Heart left ventricle (tissue), 16 donors: ENCODE measurements at regions not wholly inside any gene's neighbourhood (a gene's known extent, or its start where the extent isn't known, plus 50 kb on each side); places are given as distances from the start of the nearest gene placed in this dataset.

ENCODE experiments used
- ATAC-seq, 4 donors: fragments of 200-7000 bp; cut with Tn5 transposase; one replicate each; pipeline ENCODE4 v1.9.1; 2020 to 2022; ENCODE audit warnings: moderate library complexity in 4 of 4, mild to moderate bottlenecking in 3 of 4, moderate number of reproducible peaks in 1 of 4
- DNase-seq, 5 donors: peaks; one replicate each; pipeline ENCODE4 v3.0.0-alpha.2; 2020
- H3K27ac ChIP-seq, 12 donors: fragments of 200-600 bp; sonication (generic) in 4 of 12; one replicate each; pipeline versions ENCODE4 v1.5.0 to v1.8.0; 2016 to 2022; ENCODE audit warnings: mild to moderate bottlenecking in 2 of 12
- H3K27me3 ChIP-seq, 9 donors: fragments of 200-600 bp; sonication (generic) in 2 of 9; one replicate each; pipeline versions ENCODE4 v1.5.1 to v1.8.0; 2016 to 2022; ENCODE audit warnings: mild to moderate bottlenecking in 3 of 9
- H3K36me3 ChIP-seq, 9 donors: fragments of 200-600 bp; sonication (generic) in 2 of 9; one replicate each; pipeline versions ENCODE4 v1.5.0 to v1.8.0; 2018 to 2022; ENCODE audit warnings: mild to moderate bottlenecking in 2 of 9
- H3K4me1 ChIP-seq, 12 donors: fragments of 200-600 bp; sonication (generic) in 4 of 12; one replicate each; pipeline versions ENCODE4 v1.5.0 to v1.8.0; 2016 to 2022; ENCODE audit warnings: mild to moderate bottlenecking in 3 of 12
- H3K4me3 ChIP-seq, 12 donors: fragments of 200-600 bp; sonication (generic) in 4 of 12; one replicate each; pipeline versions ENCODE4 v1.5.0 to v1.8.0; 2017 to 2022; ENCODE audit warnings: mild to moderate bottlenecking in 9 of 12, moderate library complexity in 4 of 12
- H3K9me3 ChIP-seq, 12 donors: fragments of 200-600 bp; sonication (generic) in 4 of 12; one replicate each; pipeline versions ENCODE4 v1.5.0 to v1.8.0; 2016 to 2022; ENCODE audit warnings: mild to moderate bottlenecking in 1 of 12
- CTCF ChIP-seq, 12 donors: fragments of 200-600 bp; sonication (generic) in 4 of 12; IDR thresholded peaks; one replicate each; pipeline versions ENCODE4 v1.5.0 to v1.8.0; 2018 to 2022; ENCODE audit warnings: antibody characterized with exemption in 12 of 12, mild to moderate bottlenecking in 5 of 12
- POLR2A ChIP-seq, 2 donors: fragments of 450-650 bp; IDR thresholded peaks; one replicate each; pipeline ENCODE4 v1.6.1; 2017; ENCODE audit warnings: antibody characterized with exemption in 2 of 2, mild to moderate bottlenecking in 2 of 2, moderate library complexity in 2 of 2
- WGBS, 4 donors: extraction: QIAGEN DNeasy Blood & Tissue Kit in 2 of 4; methylation state at CpG; one replicate each; pipeline versions ENCODE4 v1.1.5 to v1.1.7; 2013 to 2018; 5-methylcytosine and 5-hydroxymethylcytosine counted together
- intact Hi-C, 10 donors: fragments of 100-400 bp; cut with DNase I; formaldehyde crosslinking; loops; one replicate each; pipeline versions ENCODE4 v1.11.1 to v1.14.2; 2022
- donor health status: ischemic (EF 13 %, LVEDD 7.1; RV severe dilation, severe dysfunction).
- donor health status: healthy with polysubstance abuse.
- donor health status: DM: no; HTN: yes; CAD: no.
- donor health status: DM: no; HTN: no; CAD: no.
- donor health status: ischemic (EF 25% LVEDD 6.9; RV normal size, moderate dysfunction).
- donor health status: ischemic (EF 25% LVEDD 5.7; RV mildly dilated, moderate dysfunction).
- donor health status: healthy.
- donor health status: DM: yes; HTN: yes; CAD: no.
- donor health status: ischemic (EF 35%, LVEDD 5.7; RV mildly dilated, moderate dysfunction).
- donor health status: nonischemic (EF 11% LVEDD 7.7; RV severe dilation, severe dysfunction).
- donor health status: DM: yes; HTN: yes; CAD: no.
- donor health status: PGD.
- donor health status: ischemic (EF 29% LVEDD 5.4; RV normal size, mild dysfunction).
- donor health status: nonischemic (EF 23%, LVEDD 6.1; RV moderate dilation, normal function).

GRCh38 chr9:104264431-104264830 is 170.3 kb downstream of the SMC2 start:
- no peaks in the 10 kb centered on the region for H3K4me1 ChIP-seq
- peaks cover 0 to 5% (median 0%) of the 10 kb centered on the region in 12 donors for H3K9me3 ChIP-seq
- ATAC-seq (no peak), DNase-seq (no peak)
- H3K36me3 ChIP-seq, result no peaks in the 10 kb centered on the region
- H3K4me3 ChIP-seq, result no peak overlapping the region
- no peak overlapping the region for H3K27ac ChIP-seq
- TF ChIP-seq POLR2A (IDR thresholded peaks at IDR 0.05) (no peak), CTCF (IDR thresholded peaks at IDR 0.05) (no peak)
- intact Hi-C loops, result no loop called here
- H3K27me3 ChIP-seq, result no peaks in the 10 kb centered on the region
- 0 to 40% (median 0%) methylated on average over 1 of the region's 1 CpG for WGBS, 4 donors

GRCh38 chr9:104269374-104269773 is 175.3 kb downstream of the SMC2 start:
- Histone ChIP-seq H3K4me1 (no peaks in the 10 kb centered on the region), H3K4me3 (no peak overlapping the region), H3K27ac (no peak overlapping the region), H3K27me3 (no peaks in the 10 kb centered on the region), H3K36me3 (no peaks in the 10 kb centered on the region), H3K9me3 (peaks cover 0 to 5% (median 0%) of the 10 kb centered on the region in 12 donors)
- no peak for TF ChIP-seq POLR2A (IDR thresholded peaks at IDR 0.05)
- no peak for TF ChIP-seq CTCF (IDR thresholded peaks at IDR 0.05)
- intact Hi-C loops, result no loop called here
- ATAC-seq (no peak), DNase-seq (no peak)

- no peaks in the 10 kb centered on the region for H3K36me3 ChIP-seq
- no peaks in the 10 kb centered on the region for H3K27me3 ChIP-seq
- TF ChIP-seq CTCF (IDR thresholded peaks at IDR 0.05), result no peak
- no peak for TF ChIP-seq POLR2A (IDR thresholded peaks at IDR 0.05)
- DNase-seq (no peak), ATAC-seq (no peak)
- no peaks in the 10 kb centered on the region for H3K4me1 ChIP-seq
- peaks cover 0 to 5% (median 0%) of the 10 kb centered on the region in 12 donors for H3K9me3 ChIP-seq
- H3K4me3 ChIP-seq, result no peak overlapping the region
- H3K27ac ChIP-seq, result no peak overlapping the region
- intact Hi-C loops, result no loop called here
- WGBS, 4 donors, result 76 to 79% (median 78%) methylated on average over 4 of the region's 4 CpGs
Measured at GRCh38 chr9:104269996-104270963, 176.2 kb downstream of the SMC2 start.

GRCh38 chr9:104276709-104277245 is 182.7 kb downstream of the SMC2 start:
- H3K27me3 ChIP-seq, result no peaks in the 10 kb centered on the region
- H3K36me3 ChIP-seq, result no peaks in the 10 kb centered on the region
- no peak for TF ChIP-seq POLR2A (IDR thresholded peaks at IDR 0.05)
- TF ChIP-seq CTCF (IDR thresholded peaks at IDR 0.05), result no peak
- intact Hi-C loops, result no loop called here
- no peaks in the 10 kb centered on the region for H3K9me3 ChIP-seq
- ATAC-seq, result no peak
- no peak overlapping the region for H3K4me3 ChIP-seq
- 76 to 87% (median 81%) methylated on average over 3 of the region's 3 CpGs for WGBS, 4 donors
- no peak for DNase-seq
- H3K4me1 ChIP-seq, result no peaks in the 10 kb centered on the region
- H3K27ac ChIP-seq, result no peak overlapping the region
